HepG2 (cell line): ENCODE measurements at regions not wholly inside any gene's neighbourhood (a gene's known extent, or its start where the extent isn't known, plus 50 kb on each side); places are given as distances from the start of the nearest gene placed in this dataset.

Experiments used
- ATAC-seq: fragments of 200-7000 bp; cut with Tn5 transposase; 3 replicates; pipeline ENCODE4 v1.9.1; 2020; ENCODE audit warnings: mild to moderate bottlenecking, moderate library complexity
- BruUV-seq: library from RNA; stranded (reverse); fragments of 400-500 nt; replicated peaks from 2 replicates; lab custom pipeline; 2021; lab: Mats Ljungman, UMichigan
- CTCF ChIA-PET: fragments of 300-600 bp; formaldehyde crosslinking; extraction: SDS; loops from one replicate; lab custom pipeline; 2021; ENCODE audit warnings: low total read pairs, inconsistent platforms, low intra/inter-chr PET ratio; lab: Yijun Ruan, JAX
- POLR2A ChIA-PET: fragments of 350-600 bp; sonication (Branson Sonifier 250); formaldehyde crosslinking; loops from one replicate; lab custom pipeline; 2020; ENCODE audit warnings: antibody characterized with exemption, inconsistent platforms; lab: Yijun Ruan, JAX
- DNase-seq: peaks from one replicate; pipeline ENCODE4 v3.0.0-alpha.2; 2015; ENCODE audit warnings: low spot score
- FAIRE-seq: peaks from 3 replicates; lab custom pipeline; 2011; peaks lifted over from hg19 to GRCh38; lab: Jason Lieb, UNC
- H2AFZ ChIP-seq: one replicate; pipeline ENCODE4 v1.6.1; 2011; ENCODE audit warnings: low read length, inconsistent platforms
- H3K27ac ChIP-seq: fragments of 300-600 bp; 3 replicates; pipeline ENCODE4 v1.8.0; 2011; ENCODE audit warnings: mixed run types, mild to moderate bottlenecking, mixed read lengths, low read length, inconsistent platforms; ENCODE audit not compliant: insufficient read depth; ENCODE audit errors: extremely low read length
- H3K27me3 ChIP-seq, 2 experiments: fragments of 200-600 bp in 1 of 2; 2 replicates in 1 of 2; 3 replicates in 1 of 2; pipeline versions ENCODE4 v1.6.0 to v1.8.0; 2011; ENCODE audit warnings: low read length in 2 of 2, mild to moderate bottlenecking in 2 of 2, moderate library complexity in 2 of 2, inconsistent platforms in 1 of 2; ENCODE audit not compliant: insufficient read depth in 2 of 2, control insufficient read depth in 1 of 2
- H3K36me3 ChIP-seq, 2 experiments: fragments of 200-600 bp in 1 of 2; replicated peaks in 1 of 2; 2 replicates in 1 of 2; 3 replicates in 1 of 2; pipeline versions ENCODE4 v1.5.1 to v1.8.0; 2011; ENCODE audit warnings: low read length in 2 of 2, inconsistent platforms in 1 of 2; ENCODE audit not compliant: insufficient read depth in 2 of 2, control insufficient read depth in 1 of 2
- H3K4me1 ChIP-seq: 2 replicates; pipeline ENCODE4 v1.5.1; 2012; ENCODE audit warnings: low read length, inconsistent platforms; ENCODE audit not compliant: insufficient read depth
- H3K4me2 ChIP-seq: 2 replicates; pipeline ENCODE4 v1.6.0; 2011; ENCODE audit warnings: low read depth, low read length, inconsistent platforms
- H3K4me3 ChIP-seq, 3 experiments: fragments of 200-600 bp in 1 of 3; sonication (generic), shearing (Covaris generic) in 1 of 3; replicated peaks in 1 of 3; 2 replicates each; pipeline ENCODE4 v1.5.1; 2011 to 2016; ENCODE audit warnings: low read length in 3 of 3, inconsistent platforms in 2 of 3, low read depth in 2 of 3, mild to moderate bottlenecking in 2 of 3, control low read depth in 1 of 3, mixed read lengths in 1 of 3; ENCODE audit not compliant: insufficient read depth in 1 of 3
- H3K79me2 ChIP-seq: one replicate; pipeline ENCODE4 v1.6.1; 2011; ENCODE audit warnings: low read length, inconsistent platforms; ENCODE audit not compliant: insufficient read depth
- H3K9ac ChIP-seq: 2 replicates; pipeline ENCODE4 v1.6.0; 2011; ENCODE audit warnings: mild to moderate bottlenecking, low read depth, low read length, inconsistent platforms; ENCODE audit not compliant: insufficient read depth
- H3K9me3 ChIP-seq: 2 replicates; pipeline ENCODE4 v1.5.1; 2012; ENCODE audit warnings: mild to moderate bottlenecking, low read length
- H4K20me1 ChIP-seq: 2 replicates; pipeline ENCODE4 v1.6.0; 2011; ENCODE audit warnings: inconsistent platforms, mild to moderate bottlenecking, low read length, moderate library complexity; ENCODE audit not compliant: insufficient read depth
- DZIP1 ChIP-seq: sonication (generic); formaldehyde crosslinking; IDR thresholded peaks from 2 replicates; pipeline ENCODE4 v1.5.0; 2020; ENCODE audit warnings: mild to moderate bottlenecking, missing genetic modification reagents
- EED ChIP-seq: sonication (generic); formaldehyde crosslinking; IDR thresholded peaks from 2 replicates; pipeline ENCODE4 v1.5.0; 2020; ENCODE audit warnings: mild to moderate bottlenecking, missing genetic modification reagents
- FOSL2 ChIP-seq: sonication (generic); formaldehyde crosslinking; IDR thresholded peaks from 2 replicates; pipeline ENCODE4 v1.4.0; 2020; ENCODE audit warnings: missing genetic modification reagents
- GATAD2A ChIP-seq: IDR thresholded peaks from 2 replicates; pipeline ENCODE4 v1.6.1; 2016
- HMG20A ChIP-seq: IDR thresholded peaks from 2 replicates; pipeline ENCODE4 v1.6.1; 2016; ENCODE audit warnings: borderline replicate concordance
- PHF5A ChIP-seq: IDR thresholded peaks from one replicate; pipeline ENCODE4 v1.6.1; 2018; ENCODE audit warnings: low read depth, missing genetic modification reagents; ENCODE audit not compliant: unreplicated experiment
- POLR2AphosphoS5 ChIP-seq: IDR thresholded peaks from 2 replicates; pipeline ENCODE4 v1.6.1; 2012; ENCODE audit warnings: low read depth, low read length
- PTBP1 ChIP-seq: fragments of 200-400 bp; formaldehyde crosslinking; IDR thresholded peaks from 2 replicates; pipeline ENCODE4 v1.6.1; 2018; ENCODE audit warnings: low read length, low read depth; ENCODE audit not compliant: poor library complexity, severe bottlenecking
- TCF7L2 ChIP-seq: IDR thresholded peaks from 2 replicates; pipeline ENCODE4 v1.6.1; 2011; ENCODE audit warnings: mild to moderate bottlenecking, low read depth, low read length, moderate library complexity
- XRCC5 ChIP-seq: fragments of 200-400 bp; formaldehyde crosslinking; optimal IDR thresholded peaks from 2 replicates; pipeline ENCODE3; 2017; ENCODE audit warnings: mild to moderate bottlenecking, low read length
- ZBTB21 ChIP-seq: sonication (generic); formaldehyde crosslinking; IDR thresholded peaks from 2 replicates; pipeline ENCODE4 v1.4.0; 2020; ENCODE audit warnings: missing genetic modification reagents
- ZFP82 ChIP-seq: sonication (generic); formaldehyde crosslinking; IDR thresholded peaks from 2 replicates; pipeline ENCODE4 v1.5.1; 2020; ENCODE audit warnings: mild to moderate bottlenecking, missing genetic modification reagents, borderline replicate concordance
- ZNF446 ChIP-seq: sonication (generic); formaldehyde crosslinking; IDR thresholded peaks from 2 replicates; pipeline ENCODE4 v1.5.0; 2020; ENCODE audit warnings: mild to moderate bottlenecking, missing genetic modification reagents
- ZNF549 ChIP-seq: sonication (generic); formaldehyde crosslinking; IDR thresholded peaks from 2 replicates; pipeline ENCODE4 v1.5.0; 2020; ENCODE audit warnings: missing genetic modification reagents
- ZNF75D ChIP-seq: sonication (generic); formaldehyde crosslinking; IDR thresholded peaks from 2 replicates; pipeline ENCODE4 v1.8.1; 2023; ENCODE audit warnings: missing genetic modification reagents, mild to moderate bottlenecking, borderline replicate concordance
- ZNF790 ChIP-seq: sonication (generic); formaldehyde crosslinking; IDR thresholded peaks from 2 replicates; pipeline ENCODE4 v1.8.0; 2022; ENCODE audit warnings: missing genetic modification reagents, mild to moderate bottlenecking, borderline replicate concordance
- WGBS: methylation state at CpG from one replicate; pipeline ENCODE4 v1.1.6; 2017; ENCODE audit warnings: low lambda C conversion rate; 5-methylcytosine and 5-hydroxymethylcytosine counted together
- in situ Hi-C: cut with HindIII; loops from 2 replicates; pipeline ENCODE4 v1.10.0; 2017; ENCODE audit warnings: low pct_unique_long_range_greater_than_20kb; ENCODE audit not compliant: extremely low pct_ligation_motif_present
- intact Hi-C: fragments of 100-400 bp; cut with micrococcal nuclease; formaldehyde crosslinking; loops from one replicate; pipeline ENCODE4 v1.10.0; 2022; ENCODE audit not compliant: unreplicated experiment
- TF ChIP-seq, protein P1 (sequence below): sonication (generic); formaldehyde crosslinking; IDR thresholded peaks from 2 replicates; pipeline ENCODE4 v1.4.0; 2020; ENCODE audit warnings: missing genetic modification reagents
- TF ChIP-seq, protein P2 (sequence below): sonication (generic); formaldehyde crosslinking; IDR thresholded peaks from 2 replicates; pipeline ENCODE4 v1.8.0; 2022; ENCODE audit warnings: missing genetic modification reagents, mild to moderate bottlenecking, inconsistent platforms, borderline replicate concordance

DNA sequence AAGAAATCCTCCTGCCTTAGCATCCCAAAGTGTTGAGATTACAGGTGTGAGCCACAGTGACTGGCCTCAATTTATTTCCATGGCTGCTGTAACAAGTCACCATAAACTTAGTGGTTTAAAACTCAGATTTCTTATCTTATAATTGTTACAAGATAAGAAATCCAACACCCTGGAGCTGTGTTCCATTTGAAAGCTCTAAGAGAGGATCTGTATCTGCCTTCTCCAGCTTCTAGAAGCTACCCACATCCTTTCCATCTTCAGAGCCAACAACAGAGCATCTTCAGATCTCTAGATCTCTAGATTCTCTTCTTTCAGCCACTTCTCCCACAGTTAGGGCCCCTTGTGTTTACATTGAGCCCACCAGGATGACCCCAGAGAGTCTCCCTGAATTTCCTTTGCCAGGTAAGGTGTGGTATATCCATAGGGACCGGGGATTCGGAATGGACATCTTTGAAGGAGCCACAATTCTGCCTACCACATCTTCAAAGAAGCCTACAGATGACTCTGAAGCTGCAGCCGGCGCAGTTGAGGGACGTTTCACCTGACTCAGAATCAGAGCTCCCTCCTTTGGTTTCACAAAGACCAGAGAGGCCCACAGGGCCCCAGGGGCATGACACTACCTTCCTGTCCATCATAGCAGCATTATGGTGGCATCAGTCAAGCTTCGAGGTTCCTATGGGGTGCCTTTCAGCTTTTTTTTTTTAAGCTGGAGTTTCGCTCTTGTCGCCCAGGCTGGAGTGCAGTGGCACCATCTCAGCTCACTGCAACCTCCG is 87.0 kb upstream of the IGF1R start:
- in situ Hi-C loops = no loop called here
- DNase-seq = no peak
- H3K27me3 ChIP-seq = peaks cover 6 to 70% of the 10 kb centered on the region in 2 experiments
- POLR2A ChIA-PET = no interaction called here
- H3K9me3 ChIP-seq = no peaks in the 10 kb centered on the region
- no peaks in the 10 kb centered on the region for H3K36me3 ChIP-seq
- no peak overlapping the region for H2AFZ ChIP-seq
- no TSS peak for BruUV-seq
- no peak overlapping the region for H3K4me3 ChIP-seq
- no peak overlapping the region for H3K9ac ChIP-seq
- TF ChIP-seq HMG20A (CRISPR knock-in tag) = no peak
- TF ChIP-seq ZNF549 (CRISPR knock-in tag) = no peak
- TF ChIP-seq ZNF446 = no peak
- TF ChIP-seq FOSL2 = no peak
- TF ChIP-seq ZNF790 (CRISPR knock-in tag) = no peak
- TF ChIP-seq PHF5A (CRISPR knock-in tag) = no peak
- TF ChIP-seq, protein P1, sequence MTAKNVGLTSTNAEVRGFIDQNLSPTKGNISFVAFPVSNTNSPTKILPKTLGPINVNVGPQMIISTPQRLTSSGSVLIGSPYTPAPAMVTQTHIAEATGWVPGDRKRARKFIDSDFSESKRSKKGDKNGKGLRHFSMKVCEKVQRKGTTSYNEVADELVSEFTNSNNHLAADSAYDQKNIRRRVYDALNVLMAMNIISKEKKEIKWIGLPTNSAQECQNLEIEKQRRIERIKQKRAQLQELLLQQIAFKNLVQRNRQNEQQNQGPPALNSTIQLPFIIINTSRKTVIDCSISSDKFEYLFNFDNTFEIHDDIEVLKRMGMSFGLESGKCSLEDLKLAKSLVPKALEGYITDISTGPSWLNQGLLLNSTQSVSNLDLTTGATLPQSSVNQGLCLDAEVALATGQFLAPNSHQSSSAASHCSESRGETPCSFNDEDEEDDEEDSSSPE (CRISPR knock-in tag) = no peak
- no peak for TF ChIP-seq GATAD2A (CRISPR knock-in tag)
- no peak for TF ChIP-seq ZNF75D (CRISPR knock-in tag)
- no peak for TF ChIP-seq DZIP1 (CRISPR knock-in tag)
- no peak for TF ChIP-seq POLR2AphosphoS5
- TF ChIP-seq ZBTB21 = no peak
- no peak for TF ChIP-seq EED (CRISPR knock-in tag)
- TF ChIP-seq, protein P2, sequence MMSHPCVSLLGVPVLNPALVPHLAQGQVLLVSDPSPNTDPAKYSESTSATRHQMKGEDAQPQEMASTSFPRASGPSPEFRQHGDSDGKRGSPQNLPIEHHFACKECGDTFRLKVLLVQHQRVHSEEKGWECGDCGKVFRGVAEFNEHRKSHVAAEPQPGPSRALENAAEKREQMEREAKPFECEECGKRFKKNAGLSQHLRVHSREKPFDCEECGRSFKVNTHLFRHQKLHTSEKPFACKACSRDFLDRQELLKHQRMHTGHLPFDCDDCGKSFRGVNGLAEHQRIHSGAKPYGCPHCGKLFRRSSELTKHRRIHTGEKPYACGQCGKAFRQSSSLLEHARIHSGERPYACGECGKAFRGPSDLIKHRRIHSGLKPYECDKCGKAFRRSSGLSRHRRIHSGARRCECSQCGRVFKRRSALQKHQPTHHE (CRISPR knock-in tag) = no peak
- no peak for TF ChIP-seq XRCC5
- no peak for TF ChIP-seq PTBP1
- TF ChIP-seq TCF7L2 = no peak
- no peak for TF ChIP-seq ZFP82 (CRISPR knock-in tag)
- TF ChIP-seq, all 625 proteins: peak for 0
- H3K27ac ChIP-seq = no peak overlapping the region
- intact Hi-C loops = no loop called here
- CTCF ChIA-PET = no interaction called here
- 28% methylated on average over 9 of the region's 9 CpGs for WGBS
- H3K4me2 ChIP-seq = no peak overlapping the region
- no peak for FAIRE-seq
- H4K20me1 ChIP-seq = no peaks in the 10 kb centered on the region
- H3K4me1 ChIP-seq = no peaks in the 10 kb centered on the region
- no peak for ATAC-seq
- H3K79me2 ChIP-seq = no peaks in the 10 kb centered on the region
